ENCODE measurements at regions not wholly inside any gene's neighbourhood (a gene's known extent, or its start where the extent isn't known, plus 50 kb on each side); places are given as distances from the start of the nearest gene placed in this dataset.

DNA sequence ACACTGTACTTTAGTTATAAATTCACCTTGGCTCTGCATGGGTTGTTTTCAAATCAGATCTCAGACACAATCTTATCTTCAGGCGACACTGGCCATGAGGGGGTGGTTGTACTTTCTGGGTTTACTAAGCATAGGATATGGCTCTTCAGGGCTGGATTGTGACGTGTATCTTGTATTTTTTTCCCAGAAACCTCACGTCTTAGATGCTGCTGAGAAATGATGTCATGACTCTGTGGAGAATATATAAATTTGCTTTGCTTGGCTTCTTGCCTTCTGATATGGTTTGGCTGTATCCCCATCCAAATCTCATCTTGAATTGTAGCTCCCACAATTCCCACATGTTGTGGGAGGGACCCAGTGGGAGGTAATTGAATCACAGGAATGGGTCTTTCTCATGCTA, 82.8 kb upstream of the VSTM5 start:
- TF ChIP-seq, protein P1, sequence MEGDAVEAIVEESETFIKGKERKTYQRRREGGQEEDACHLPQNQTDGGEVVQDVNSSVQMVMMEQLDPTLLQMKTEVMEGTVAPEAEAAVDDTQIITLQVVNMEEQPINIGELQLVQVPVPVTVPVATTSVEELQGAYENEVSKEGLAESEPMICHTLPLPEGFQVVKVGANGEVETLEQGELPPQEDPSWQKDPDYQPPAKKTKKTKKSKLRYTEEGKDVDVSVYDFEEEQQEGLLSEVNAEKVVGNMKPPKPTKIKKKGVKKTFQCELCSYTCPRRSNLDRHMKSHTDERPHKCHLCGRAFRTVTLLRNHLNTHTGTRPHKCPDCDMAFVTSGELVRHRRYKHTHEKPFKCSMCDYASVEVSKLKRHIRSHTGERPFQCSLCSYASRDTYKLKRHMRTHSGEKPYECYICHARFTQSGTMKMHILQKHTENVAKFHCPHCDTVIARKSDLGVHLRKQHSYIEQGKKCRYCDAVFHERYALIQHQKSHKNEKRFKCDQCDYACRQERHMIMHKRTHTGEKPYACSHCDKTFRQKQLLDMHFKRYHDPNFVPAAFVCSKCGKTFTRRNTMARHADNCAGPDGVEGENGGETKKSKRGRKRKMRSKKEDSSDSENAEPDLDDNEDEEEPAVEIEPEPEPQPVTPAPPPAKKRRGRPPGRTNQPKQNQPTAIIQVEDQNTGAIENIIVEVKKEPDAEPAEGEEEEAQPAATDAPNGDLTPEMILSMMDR (IDR thresholded peaks at IDR 0.05) = no peak
- TF ChIP-seq POLR2A (IDR thresholded peaks at IDR 0.05) = no peak

Data from adrenal gland (tissue), 5 donors.